GM10266 (cell line): ENCODE measurements at regions not wholly inside any gene's neighbourhood (a gene's known extent, or its start where the extent isn't known, plus 50 kb on each side); places are given as distances from the start of the nearest gene placed in this dataset.

Source experiments
- DNase-seq: peaks from one replicate; pipeline ENCODE4 v3.0.0; 2012; ENCODE audit errors: extremely low spot score
- TF ChIP-seq, protein P1 (sequence below): IDR thresholded peaks from 2 replicates; pipeline ENCODE4 v1.5.1; 2012; ENCODE audit warnings: mild to moderate bottlenecking, low read depth; ENCODE audit not compliant: control insufficient read depth, insufficient read depth; ENCODE audit errors: missing control alignments

DNA sequence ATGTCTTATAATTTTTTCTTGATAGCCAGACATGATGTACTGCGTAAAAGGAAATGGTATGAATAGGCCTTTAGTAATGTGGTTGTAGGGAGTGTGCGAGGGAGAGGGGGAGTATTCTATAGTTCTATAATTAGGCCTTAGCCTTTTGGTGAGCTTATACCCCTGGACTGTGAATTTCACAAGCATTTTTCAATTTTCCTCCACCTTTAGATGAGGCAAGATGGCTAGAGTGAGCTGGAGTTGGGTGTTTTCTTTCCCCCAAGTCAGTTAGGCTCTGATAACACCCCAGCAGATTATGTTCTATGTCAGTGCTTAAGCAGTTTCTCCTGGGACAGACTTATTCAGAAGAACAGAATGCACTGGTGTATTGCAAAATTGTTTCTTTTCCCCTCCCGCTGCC is 210.2 kb upstream of the NPY2R start:
- TF ChIP-seq, protein P1, sequence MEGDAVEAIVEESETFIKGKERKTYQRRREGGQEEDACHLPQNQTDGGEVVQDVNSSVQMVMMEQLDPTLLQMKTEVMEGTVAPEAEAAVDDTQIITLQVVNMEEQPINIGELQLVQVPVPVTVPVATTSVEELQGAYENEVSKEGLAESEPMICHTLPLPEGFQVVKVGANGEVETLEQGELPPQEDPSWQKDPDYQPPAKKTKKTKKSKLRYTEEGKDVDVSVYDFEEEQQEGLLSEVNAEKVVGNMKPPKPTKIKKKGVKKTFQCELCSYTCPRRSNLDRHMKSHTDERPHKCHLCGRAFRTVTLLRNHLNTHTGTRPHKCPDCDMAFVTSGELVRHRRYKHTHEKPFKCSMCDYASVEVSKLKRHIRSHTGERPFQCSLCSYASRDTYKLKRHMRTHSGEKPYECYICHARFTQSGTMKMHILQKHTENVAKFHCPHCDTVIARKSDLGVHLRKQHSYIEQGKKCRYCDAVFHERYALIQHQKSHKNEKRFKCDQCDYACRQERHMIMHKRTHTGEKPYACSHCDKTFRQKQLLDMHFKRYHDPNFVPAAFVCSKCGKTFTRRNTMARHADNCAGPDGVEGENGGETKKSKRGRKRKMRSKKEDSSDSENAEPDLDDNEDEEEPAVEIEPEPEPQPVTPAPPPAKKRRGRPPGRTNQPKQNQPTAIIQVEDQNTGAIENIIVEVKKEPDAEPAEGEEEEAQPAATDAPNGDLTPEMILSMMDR = no peak
- no peak for DNase-seq

DNA sequence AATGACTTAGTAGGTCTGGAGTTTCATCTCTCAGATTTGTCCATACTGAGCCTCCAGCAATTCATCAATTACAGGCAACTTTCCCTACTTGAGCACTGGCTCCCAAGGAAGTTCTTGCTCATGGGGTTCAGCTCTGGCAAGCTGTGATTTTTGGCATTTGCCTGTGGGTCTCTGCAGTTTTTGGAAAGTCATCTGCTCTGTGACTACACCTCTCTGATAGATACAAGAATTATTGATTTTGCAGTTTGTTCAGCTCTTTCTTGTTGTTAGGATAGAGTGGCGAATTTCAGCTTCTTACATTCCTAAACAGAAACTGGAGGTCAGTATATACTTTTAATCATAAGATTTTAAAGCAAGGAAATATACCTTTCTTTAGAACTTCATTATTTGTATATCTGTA is 209.7 kb upstream of the NPY2R start:
- no peak for DNase-seq
- TF ChIP-seq, protein P1 = no peak

DNA sequence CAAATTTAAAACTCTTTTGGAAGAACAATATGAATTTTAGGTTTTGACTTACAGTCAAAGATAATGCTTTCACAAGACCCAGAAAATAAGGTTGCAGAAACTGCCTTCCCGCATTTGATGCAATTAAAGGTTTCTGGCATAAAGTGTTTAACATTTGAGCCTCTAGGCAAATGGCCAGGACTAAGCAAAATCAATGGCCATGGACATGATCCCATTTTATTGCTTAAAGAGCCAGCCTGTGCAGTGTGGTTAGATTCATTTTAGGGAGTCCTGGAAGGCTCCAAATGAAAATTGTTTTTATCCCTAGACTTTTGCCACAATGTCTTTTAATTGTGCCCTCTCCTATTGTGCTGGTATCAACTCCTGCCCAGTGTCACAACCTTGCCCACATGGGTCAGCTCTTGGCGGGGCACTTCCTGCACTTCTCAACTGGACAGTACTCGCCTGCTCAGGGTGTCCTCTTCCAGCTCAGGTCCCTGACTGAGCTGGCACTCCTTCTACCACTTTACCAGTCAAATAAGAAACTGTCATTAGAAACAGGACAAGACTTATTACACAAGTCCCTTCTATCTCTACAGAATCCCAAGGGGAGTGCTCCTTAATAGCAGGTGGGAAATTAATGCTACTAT is 208.4 kb upstream of the NPY2R start:
- TF ChIP-seq, protein P1 = no peak
- DNase-seq = no peak

DNA sequence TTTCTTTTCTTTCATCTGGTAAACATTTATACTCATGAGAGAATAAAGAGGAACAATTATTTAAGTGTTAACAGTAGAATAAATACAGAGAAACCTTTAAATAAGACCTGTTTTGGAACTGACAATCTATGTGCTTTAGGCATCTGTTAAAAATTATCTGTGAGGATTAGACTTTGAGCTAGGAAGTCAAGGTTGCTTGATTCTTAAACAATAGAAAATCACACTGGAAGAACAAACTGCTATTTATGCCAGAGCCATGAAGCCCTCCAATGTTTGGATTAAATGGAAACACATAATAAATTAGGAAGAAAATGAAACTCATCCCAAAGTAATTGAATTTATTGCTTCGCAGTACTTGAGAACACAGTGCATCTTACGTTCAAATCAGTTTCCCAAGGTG is 207.2 kb upstream of the NPY2R start:
- DNase-seq = no peak
- TF ChIP-seq, protein P1 = no peak

DNA sequence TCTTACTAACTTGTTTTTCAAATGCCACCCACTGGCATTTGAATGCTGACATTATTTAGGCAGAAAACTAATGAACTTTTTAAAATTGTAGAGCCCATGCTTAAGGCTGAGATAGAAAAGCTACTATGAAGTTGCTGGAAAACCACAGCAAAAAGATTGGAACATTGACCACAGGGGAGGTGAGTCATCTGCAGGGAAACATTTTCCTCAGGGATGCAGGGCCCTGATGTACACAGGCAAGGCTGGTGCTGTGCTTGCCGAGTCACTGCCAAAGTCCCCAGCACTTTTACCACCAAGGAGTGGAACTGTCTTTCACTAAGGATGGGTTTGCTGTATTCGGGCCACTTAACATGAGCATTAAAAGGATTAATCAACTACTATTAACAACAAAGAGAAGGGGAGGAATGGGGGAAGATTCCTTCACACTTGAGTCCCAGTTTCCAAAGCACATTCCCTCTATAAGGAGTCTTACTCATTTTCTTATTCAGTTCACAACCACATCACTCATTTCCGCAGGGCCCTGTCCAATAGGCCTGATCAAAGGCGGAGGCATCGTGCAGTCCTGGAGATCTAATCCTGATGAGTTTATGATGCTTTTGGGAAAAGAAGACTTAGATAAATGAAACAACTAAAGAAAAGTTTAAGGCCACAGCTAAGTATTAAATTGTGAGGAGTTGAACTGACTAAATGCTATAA is 202.9 kb upstream of the NPY2R start:
- TF ChIP-seq, protein P1 = no peak
- DNase-seq = no peak

DNA sequence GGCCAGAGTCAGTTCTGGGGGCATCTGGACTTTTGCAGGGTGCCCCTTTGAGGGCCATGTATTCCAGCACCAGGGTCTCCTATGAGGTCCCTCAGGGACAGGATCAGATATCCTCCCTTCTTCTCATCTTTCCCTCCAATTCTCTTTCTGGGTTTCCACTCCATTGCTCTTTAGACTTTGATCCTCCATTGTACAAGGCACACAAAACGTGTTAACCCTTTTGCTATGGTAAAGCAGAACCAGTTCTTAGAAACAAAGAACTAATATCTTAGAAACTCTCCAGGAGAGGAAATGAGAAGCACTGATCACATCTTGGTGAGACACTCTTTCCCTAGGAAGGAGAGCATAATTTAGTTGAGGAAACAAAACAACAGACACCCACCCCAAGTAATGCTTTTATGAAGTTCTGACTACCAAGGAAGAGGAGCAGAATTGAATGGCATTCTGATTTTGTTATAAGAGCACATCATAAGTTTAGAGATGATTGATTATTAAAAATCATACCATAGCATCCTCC is 200.7 kb upstream of the NPY2R start:
- DNase-seq = no peak
- TF ChIP-seq, protein P1 = no peak

DNA sequence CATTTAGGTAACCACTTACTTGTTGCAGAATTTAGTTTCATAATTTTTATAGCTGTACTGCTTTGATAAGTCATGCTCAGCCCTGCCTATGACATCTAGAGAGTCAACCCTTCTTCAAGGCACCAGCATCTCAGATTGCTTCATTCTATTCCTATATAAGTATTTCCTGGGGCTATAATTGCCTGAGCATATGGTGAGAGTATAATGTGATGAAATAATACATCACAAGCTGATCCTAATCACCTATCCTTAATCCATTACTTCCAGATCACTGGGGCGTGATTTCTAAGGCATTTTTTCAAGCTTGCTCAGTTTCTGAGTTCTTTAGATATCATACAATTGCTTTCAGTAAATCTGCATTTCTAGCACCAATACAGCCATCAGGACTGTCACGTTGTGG is 200.0 kb upstream of the NPY2R start:
- no peak for DNase-seq
- TF ChIP-seq, protein P1 = no peak
